H1 (cell line): ENCODE measurements at regions not wholly inside any gene's neighbourhood (a gene's known extent, or its start where the extent isn't known, plus 50 kb on each side); places are given as distances from the start of the nearest gene placed in this dataset.

Source experiments
- CTCF ChIA-PET: fragments of 300-600 bp; sonication (Branson Sonifier 250); formaldehyde crosslinking; loops from one replicate; lab custom pipeline; 2021; ENCODE audit not compliant: partially characterized antibody; lab: Charles Lee
- POLR2A ChIA-PET: fragments of 300-600 bp; sonication (Branson Sonifier 250); formaldehyde crosslinking; loops from one replicate; lab custom pipeline; 2021; ENCODE audit warnings: inconsistent platforms; ENCODE audit not compliant: partially characterized antibody; lab: Charles Lee
- DNase-seq, 2 experiments: peaks; one replicate each; pipeline versions ENCODE4 v3.0.0 to v3.0.0-alpha.2; 2010 to 2022; ENCODE audit warnings: low spot score in 2 of 2, low read depth in 1 of 2, mixed read lengths in 1 of 2
- FAIRE-seq: peaks from 2 replicates; lab custom pipeline; 2011; peaks lifted over from hg19 to GRCh38; lab: Jason Lieb, UNC
- H2AFZ ChIP-seq: 2 replicates; pipeline ENCODE4 v1.8.1; 2012; ENCODE audit warnings: low read length, inconsistent platforms
- H2AK5ac ChIP-seq: 2 replicates; pipeline ENCODE4 v1.6.1; 2013; ENCODE audit warnings: low read depth, low read length
- H2BK120ac ChIP-seq: replicated peaks from 2 replicates; pipeline ENCODE3; 2013; ENCODE audit warnings: low read depth, low read length, inconsistent platforms
- H2BK12ac ChIP-seq: 2 replicates; pipeline ENCODE4 v1.6.1; 2013; ENCODE audit warnings: low read depth, low read length
- H2BK15ac ChIP-seq: 2 replicates; pipeline ENCODE4 v1.6.1; 2013; ENCODE audit warnings: low read length
- H2BK20ac ChIP-seq: 2 replicates; pipeline ENCODE4 v1.6.1; 2013; ENCODE audit warnings: low read length
- H2BK5ac ChIP-seq: 2 replicates; pipeline ENCODE4 v1.6.1; 2013; ENCODE audit warnings: low read depth, low read length
- H3K14ac ChIP-seq: 2 replicates; pipeline ENCODE4 v1.6.1; 2013; ENCODE audit warnings: inconsistent platforms; ENCODE audit not compliant: insufficient read length
- H3K18ac ChIP-seq: 2 replicates; pipeline ENCODE4 v1.6.1; 2013; ENCODE audit warnings: low read length; ENCODE audit errors: extremely low read depth
- H3K23ac ChIP-seq: 2 replicates; pipeline ENCODE4 v1.6.1; 2013; ENCODE audit warnings: inconsistent platforms; ENCODE audit not compliant: insufficient read length
- H3K23me2 ChIP-seq: 2 replicates; pipeline ENCODE4 v1.6.1; 2013; ENCODE audit warnings: low read depth, low read length
- H3K27ac ChIP-seq: 2 replicates; pipeline ENCODE4 v1.6.1; 2011; ENCODE audit warnings: low read depth, low read length, inconsistent platforms
- H3K27me3 ChIP-seq, 4 experiments: replicated peaks in 1 of 4; 1 replicate in 1 of 4; 2 replicates in 3 of 4; pipeline versions ENCODE4 v1.6.1 to v1.8.1; 2011 to 2013; ENCODE audit warnings: low read length in 3 of 4, mild to moderate bottlenecking in 3 of 4, inconsistent platforms in 2 of 4, mixed read lengths in 2 of 4, moderate library complexity in 1 of 4; ENCODE audit not compliant: control insufficient read depth in 3 of 4, insufficient read depth in 3 of 4; ENCODE audit errors: extremely low read depth in 1 of 4
- H3K36me3 ChIP-seq, 4 experiments: 2 replicates each; pipeline versions ENCODE4 v1.6.1 to v1.8.1; 2011 to 2013; ENCODE audit warnings: mild to moderate bottlenecking in 4 of 4, low read length in 3 of 4, moderate library complexity in 2 of 4, control low read depth in 1 of 4, inconsistent platforms in 1 of 4; ENCODE audit not compliant: insufficient read depth in 4 of 4, control insufficient read depth in 2 of 4
- H3K4ac ChIP-seq: replicated peaks from 2 replicates; pipeline ENCODE3; 2013; ENCODE audit warnings: low read length, low read depth, mixed read lengths, inconsistent platforms; ENCODE audit not compliant: insufficient read length
- H3K4me1 ChIP-seq, 4 experiments: replicated peaks in 1 of 4; 1 replicate in 1 of 4; 2 replicates in 3 of 4; pipeline versions ENCODE4 v1.6.1 to v1.8.1; 2011 to 2013; ENCODE audit warnings: low read length in 3 of 4, inconsistent platforms in 2 of 4, mixed read lengths in 1 of 4; ENCODE audit not compliant: insufficient read depth in 4 of 4, control insufficient read depth in 3 of 4
- H3K4me2 ChIP-seq, 2 experiments: 2 replicates each; pipeline versions ENCODE4 v1.6.1 to v1.8.1; 2011 to 2013; ENCODE audit warnings: low read depth in 2 of 2, low read length in 2 of 2, control low read depth in 1 of 2, inconsistent platforms in 1 of 2, mild to moderate bottlenecking in 1 of 2; ENCODE audit not compliant: insufficient read depth in 1 of 2
- H3K4me3 ChIP-seq, 4 experiments: fragments of 200-600, 300-600 bp in 1 of 4; sonication (generic), shearing (Covaris generic), sonication (Bioruptor Twin) in 1 of 4; 2 replicates each; pipeline versions ENCODE4 v1.5.1 to v1.8.1; 2011 to 2016; ENCODE audit warnings: low read length in 4 of 4, low read depth in 3 of 4, control low read depth in 2 of 4, inconsistent platforms in 2 of 4, mild to moderate bottlenecking in 2 of 4, mixed read lengths in 1 of 4, moderate library complexity in 1 of 4; ENCODE audit not compliant: insufficient read depth in 2 of 4; ENCODE audit errors: extremely low read depth in 1 of 4
- H3K56ac ChIP-seq: replicated peaks from 2 replicates; pipeline ENCODE3; 2013; ENCODE audit warnings: low read depth, mild to moderate bottlenecking, mixed read lengths, low read length, inconsistent platforms; ENCODE audit not compliant: insufficient read length
- H3K79me1 ChIP-seq: 2 replicates; pipeline ENCODE4 v1.6.1; 2013; ENCODE audit warnings: low read depth, low read length, control low read depth
- H3K79me2 ChIP-seq, 2 experiments: 2 replicates each; pipeline versions ENCODE4 v1.6.1 to v1.8.1; 2012 to 2013; ENCODE audit warnings: low read length in 2 of 2, mild to moderate bottlenecking in 2 of 2, inconsistent platforms in 1 of 2; ENCODE audit not compliant: insufficient read depth in 2 of 2, control insufficient read depth in 1 of 2
- H3K9ac ChIP-seq, 4 experiments: replicated peaks in 1 of 4; 1 replicate in 1 of 4; 2 replicates in 3 of 4; pipeline versions ENCODE4 v1.6.1 to v1.8.1; 2011 to 2013; ENCODE audit warnings: low read depth in 3 of 4, low read length in 3 of 4, control low read depth in 2 of 4, mild to moderate bottlenecking in 2 of 4, moderate library complexity in 2 of 4, inconsistent platforms in 1 of 4; ENCODE audit errors: extremely low read depth in 1 of 4
- H3K9me3 ChIP-seq, 2 experiments: 2 replicates each; pipeline versions ENCODE4 v1.6.1 to v1.8.1; 2012 to 2013; ENCODE audit warnings: mild to moderate bottlenecking in 2 of 2, moderate library complexity in 2 of 2, control low read depth in 1 of 2, inconsistent platforms in 1 of 2, low read depth in 1 of 2, low read length in 1 of 2, mixed read lengths in 1 of 2; ENCODE audit not compliant: insufficient read depth in 2 of 2
- H4K20me1 ChIP-seq, 2 experiments: replicated peaks in 1 of 2; 2 replicates each; pipeline versions ENCODE3 to v1.8.1; 2011 to 2013; ENCODE audit warnings: inconsistent platforms in 2 of 2, low read length in 2 of 2, mild to moderate bottlenecking in 1 of 2; ENCODE audit not compliant: insufficient read depth in 2 of 2, control insufficient read depth in 1 of 2
- H4K5ac ChIP-seq: 2 replicates; pipeline ENCODE4 v1.6.1; 2013; ENCODE audit warnings: low read length, low read depth, mixed read lengths, inconsistent platforms; ENCODE audit not compliant: insufficient read length
- H4K8ac ChIP-seq: 2 replicates; pipeline ENCODE4 v1.8.0; 2013; ENCODE audit warnings: mild to moderate bottlenecking, moderate library complexity, low read length, inconsistent platforms; ENCODE audit not compliant: insufficient read depth; ENCODE audit errors: extremely low read depth
- H4K91ac ChIP-seq: replicated peaks from 2 replicates; pipeline ENCODE3; 2013; ENCODE audit warnings: low read length, mixed read lengths, inconsistent platforms; ENCODE audit not compliant: insufficient read length
- BCL11A ChIP-seq, 2 experiments: IDR thresholded peaks; one replicate each; pipeline ENCODE4 v1.6.1; 2011; ENCODE audit warnings: low read depth in 2 of 2, low read length in 2 of 2, mild to moderate bottlenecking in 2 of 2
- BRCA1 ChIP-seq: IDR thresholded peaks from 2 replicates; pipeline ENCODE4 v1.6.1; 2012; ENCODE audit warnings: low read depth, low read length, improper control_type of control experiment
- CHD1 ChIP-seq: IDR thresholded peaks from 2 replicates; pipeline ENCODE4 v1.6.1; 2012; ENCODE audit warnings: low read depth, low read length, improper control_type of control experiment
- CHD2 ChIP-seq: IDR thresholded peaks from 2 replicates; pipeline ENCODE4 v1.6.1; 2012; ENCODE audit warnings: low read length, improper control_type of control experiment
- CTBP2 ChIP-seq: IDR thresholded peaks from 2 replicates; pipeline ENCODE4 v1.7.0; 2011; ENCODE audit warnings: borderline replicate concordance, mild to moderate bottlenecking, moderate library complexity, mixed read lengths, low read length; ENCODE audit not compliant: insufficient read depth, insufficient read length
- EZH2 ChIP-seq: fragments of 200-600 bp; sonication (generic); IDR thresholded peaks from 2 replicates; pipeline ENCODE4 v1.7.1; 2012; ENCODE audit warnings: low read depth, mild to moderate bottlenecking, moderate library complexity, low read length, inconsistent platforms; ENCODE audit not compliant: severe bottlenecking
- GABPA ChIP-seq: IDR thresholded peaks from 2 replicates; pipeline ENCODE4 v1.6.1; 2011; ENCODE audit warnings: mild to moderate bottlenecking, low read length, moderate library complexity, borderline replicate concordance; ENCODE audit not compliant: insufficient read depth
- HDAC2 ChIP-seq, 2 experiments: fragments of 300-600 bp in 1 of 2; sonication (generic) in 1 of 2; IDR thresholded peaks; 2 replicates each; pipeline ENCODE4 v1.6.1; 2011 to 2012; ENCODE audit warnings: low read depth in 2 of 2, low read length in 2 of 2, mild to moderate bottlenecking in 2 of 2, moderate library complexity in 2 of 2, borderline replicate concordance in 1 of 2, inconsistent platforms in 1 of 2
- MAX ChIP-seq: IDR thresholded peaks from 2 replicates; pipeline ENCODE4 v1.6.1; 2012; ENCODE audit warnings: inconsistent platforms
- RFX5 ChIP-seq: IDR thresholded peaks from 2 replicates; pipeline ENCODE4 v1.6.1; 2011; ENCODE audit warnings: low read depth, low read length, improper control_type of control experiment, borderline replicate concordance
- RNF2 ChIP-seq: fragments of 200-900, 300-1000 bp; sonication (generic); IDR thresholded peaks from 2 replicates; pipeline ENCODE4 v1.7.1; 2016; ENCODE audit warnings: borderline replicate concordance, low read depth, mild to moderate bottlenecking, antibody characterized with exemption, low read length; ENCODE audit not compliant: poor library complexity, severe bottlenecking; ENCODE audit errors: missing control alignments
- SRF ChIP-seq: IDR thresholded peaks from 2 replicates; pipeline ENCODE4 v1.6.1; 2011; ENCODE audit warnings: mild to moderate bottlenecking, low read depth, low read length, moderate library complexity
- USF2 ChIP-seq: IDR thresholded peaks from 2 replicates; pipeline ENCODE4 v1.6.1; 2011; ENCODE audit warnings: low read length, improper control_type of control experiment
- WGBS, 2 experiments: shearing (Covaris generic) in 1 of 2; methylation state at CpG; one replicate each; pipeline versions ENCODE4 v1.1.6 to v1.1.7; 2013 to 2015; ENCODE audit warnings: low lambda C conversion rate in 2 of 2, mixed read lengths in 2 of 2, inconsistent platforms in 1 of 2, low coverage in 1 of 2, missing lambda C conversion rate in 1 of 2; ENCODE audit not compliant: insufficient replicate concordance in 2 of 2, insufficient coverage in 1 of 2, insufficient read length in 1 of 2; ENCODE audit errors: extremely low coverage in 1 of 2, missing lambda C conversion rate in 1 of 2; 5-methylcytosine and 5-hydroxymethylcytosine counted together

GRCh38 chr7:17535776-17536175 lies 237.3 kb downstream of the AHR start:
- no peak overlapping the region for H3K4me2 ChIP-seq
- no peaks in the 10 kb centered on the region; the same call in 1 of the 2 replicates for H3K23me2 ChIP-seq
- DNase-seq (no peak), FAIRE-seq (no peak)
- H3K36me3 ChIP-seq, result no peaks in the 10 kb centered on the region
- no peaks in the 10 kb centered on the region for H3K27me3 ChIP-seq
- H3K4me1 ChIP-seq, result no peaks in the 10 kb centered on the region
- no peak overlapping the region for H4K8ac ChIP-seq
- H2BK12ac ChIP-seq, result no peak overlapping the region
- no peak overlapping the region for H3K9ac ChIP-seq
- no peak overlapping the region for H4K5ac ChIP-seq
- H3K4me3 ChIP-seq, result no peak overlapping the region
- H2BK120ac ChIP-seq, result no peak overlapping the region
- H2AFZ ChIP-seq, result no peak overlapping the region
- no peak overlapping the region for H3K27ac ChIP-seq
- H3K4ac ChIP-seq, result no peak overlapping the region
- H3K18ac ChIP-seq, result no peak overlapping the region
- no peak overlapping the region for H3K23ac ChIP-seq
- no peak overlapping the region for H2BK5ac ChIP-seq
- H2BK15ac ChIP-seq, result no peak overlapping the region
- no peak overlapping the region for H4K91ac ChIP-seq
- H3K79me2 ChIP-seq, result no peaks in the 10 kb centered on the region
- no peaks in the 10 kb centered on the region for H3K9me3 ChIP-seq
- no peaks in the 10 kb centered on the region for H4K20me1 ChIP-seq
- no peak overlapping the region for H2BK20ac ChIP-seq
- CTCF ChIA-PET, result no interaction called here
- no peak overlapping the region for H3K14ac ChIP-seq
- 67% methylated on average over 1 of the region's 1 CpG; no CpG with 5 or more reads in 1 of the 2 experiments for WGBS, 2 experiments
- POLR2A ChIA-PET, result no interaction called here
- no peak overlapping the region for H3K56ac ChIP-seq
- H2AK5ac ChIP-seq, result no peak overlapping the region
- no peaks in the 10 kb centered on the region for H3K79me1 ChIP-seq
- TF ChIP-seq RNF2 (no peak), GABPA (no peak), CHD2 (no peak), HDAC2 (IDR thresholded peaks at IDR 0.05; ENCODE audit: borderline replicate concordance in 1 of 2, low read depth in 2 of 2, low read length in 2 of 2) (no peak), SRF (no peak), EZH2 (no peak), BCL11A (IDR thresholded peaks at IDR 0.05; ENCODE audit: low read depth in 2 of 2, low read length in 2 of 2) (no peak), USF2 (no peak), MAX (no peak), BRCA1 (no peak), CTBP2 (no peak), CHD1 (no peak), RFX5 (no peak)
